NT2/D1 (cell line): ENCODE measurements at regions not wholly inside any gene's neighbourhood (a gene's known extent, or its start where the extent isn't known, plus 50 kb on each side); places are given as distances from the start of the nearest gene placed in this dataset.

Source experiments
- SUZ12 ChIP-seq: IDR thresholded peaks from 2 replicates; pipeline ENCODE4 v1.6.1; 2011; ENCODE audit not compliant: insufficient read length, insufficient read depth; ENCODE audit errors: extremely low read depth
- YY1 ChIP-seq: IDR thresholded peaks from 2 replicates; pipeline ENCODE4 v1.6.1; 2011; ENCODE audit not compliant: insufficient read length, insufficient read depth
- ZNF274 ChIP-seq: IDR thresholded peaks from 2 replicates; pipeline ENCODE4 v1.6.1; 2011; ENCODE audit warnings: mild to moderate bottlenecking, low read depth, low read length

DNA sequence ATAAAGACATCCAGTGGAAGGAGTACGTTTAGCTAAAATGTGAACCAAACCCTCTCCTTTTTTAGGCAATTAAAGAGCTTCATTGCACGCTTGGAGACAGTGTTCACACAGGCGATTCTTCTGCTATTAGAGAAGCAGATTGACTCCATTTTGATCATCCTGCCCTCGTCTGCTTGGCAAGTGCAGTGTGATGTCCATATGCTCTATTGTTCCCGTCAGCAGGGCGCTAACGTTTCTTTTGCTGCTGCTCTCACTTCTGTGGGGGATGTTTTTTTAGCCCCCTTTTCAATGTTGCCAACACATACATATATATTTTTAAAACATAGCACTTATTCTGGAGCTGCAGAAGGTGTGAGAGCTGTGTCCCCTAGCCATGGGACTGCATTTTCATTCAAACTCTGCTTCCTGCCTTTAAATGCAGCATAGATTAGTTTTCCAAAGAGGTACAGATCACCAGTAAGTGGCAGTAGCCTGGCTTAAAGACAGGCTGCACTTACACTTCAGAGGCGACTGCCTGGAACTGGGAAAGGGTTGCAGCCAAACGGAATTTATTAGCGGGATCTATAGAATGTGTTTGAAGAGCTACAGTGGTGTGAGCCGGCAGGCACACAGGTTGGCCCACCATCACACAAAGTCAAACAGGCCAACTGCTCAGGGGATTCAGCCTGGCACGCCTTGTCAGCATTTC, 292.6 kb upstream of the DPH6 start:
- TF ChIP-seq ZNF274 (no peak), YY1 (no peak), SUZ12 (no peak)
